Coronary artery (tissue), 2 donors: ENCODE measurements at regions not wholly inside any gene's neighbourhood (a gene's known extent, or its start where the extent isn't known, plus 50 kb on each side); places are given as distances from the start of the nearest gene placed in this dataset.

Source experiments
- DNase-seq: peaks from one replicate; pipeline ENCODE4 v3.0.0-alpha.2; 2017; ENCODE audit warnings: low spot score
- H3K27ac ChIP-seq, 2 donors: fragments of 200-600 bp; sonication (generic); one replicate each; pipeline ENCODE4 v1.5.1; 2016 to 2019
- H3K4me3 ChIP-seq: fragments of 200-600 bp; sonication (generic); 2 replicates; pipeline ENCODE4 v1.5.1; 2016; ENCODE audit warnings: mild to moderate bottlenecking, moderate library complexity
- TF ChIP-seq, protein P1 (sequence below): fragments of 200-600 bp; sonication (generic); IDR thresholded peaks from one replicate; pipeline ENCODE4 v1.5.1; 2019; ENCODE audit warnings: antibody characterized with exemption

- Histone ChIP-seq H3K27ac (no peak overlapping the region), H3K4me3 (no peak overlapping the region)
- no peak for DNase-seq
- TF ChIP-seq, protein P1, sequence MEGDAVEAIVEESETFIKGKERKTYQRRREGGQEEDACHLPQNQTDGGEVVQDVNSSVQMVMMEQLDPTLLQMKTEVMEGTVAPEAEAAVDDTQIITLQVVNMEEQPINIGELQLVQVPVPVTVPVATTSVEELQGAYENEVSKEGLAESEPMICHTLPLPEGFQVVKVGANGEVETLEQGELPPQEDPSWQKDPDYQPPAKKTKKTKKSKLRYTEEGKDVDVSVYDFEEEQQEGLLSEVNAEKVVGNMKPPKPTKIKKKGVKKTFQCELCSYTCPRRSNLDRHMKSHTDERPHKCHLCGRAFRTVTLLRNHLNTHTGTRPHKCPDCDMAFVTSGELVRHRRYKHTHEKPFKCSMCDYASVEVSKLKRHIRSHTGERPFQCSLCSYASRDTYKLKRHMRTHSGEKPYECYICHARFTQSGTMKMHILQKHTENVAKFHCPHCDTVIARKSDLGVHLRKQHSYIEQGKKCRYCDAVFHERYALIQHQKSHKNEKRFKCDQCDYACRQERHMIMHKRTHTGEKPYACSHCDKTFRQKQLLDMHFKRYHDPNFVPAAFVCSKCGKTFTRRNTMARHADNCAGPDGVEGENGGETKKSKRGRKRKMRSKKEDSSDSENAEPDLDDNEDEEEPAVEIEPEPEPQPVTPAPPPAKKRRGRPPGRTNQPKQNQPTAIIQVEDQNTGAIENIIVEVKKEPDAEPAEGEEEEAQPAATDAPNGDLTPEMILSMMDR: no peak
Measured at GRCh38 chr15:35679186-35679585, 133.2 kb upstream of the DPH6 start.

- H3K4me3 ChIP-seq: no peak overlapping the region
- TF ChIP-seq, protein P1: no peak
- DNase-seq: no peak
- H3K27ac ChIP-seq: peak overlapping the region in 1 of 2 donors; percentile 13
Measured at GRCh38 chr15:35680951-35681350, 135.0 kb upstream of the DPH6 start.

GRCh38 chr15:35686347-35686746, 140.4 kb upstream of the DPH6 start:
- DNase-seq: no peak
- TF ChIP-seq, protein P1: no peak
- Histone ChIP-seq H3K4me3 (no peak overlapping the region), H3K27ac (no peak overlapping the region)

DNA sequence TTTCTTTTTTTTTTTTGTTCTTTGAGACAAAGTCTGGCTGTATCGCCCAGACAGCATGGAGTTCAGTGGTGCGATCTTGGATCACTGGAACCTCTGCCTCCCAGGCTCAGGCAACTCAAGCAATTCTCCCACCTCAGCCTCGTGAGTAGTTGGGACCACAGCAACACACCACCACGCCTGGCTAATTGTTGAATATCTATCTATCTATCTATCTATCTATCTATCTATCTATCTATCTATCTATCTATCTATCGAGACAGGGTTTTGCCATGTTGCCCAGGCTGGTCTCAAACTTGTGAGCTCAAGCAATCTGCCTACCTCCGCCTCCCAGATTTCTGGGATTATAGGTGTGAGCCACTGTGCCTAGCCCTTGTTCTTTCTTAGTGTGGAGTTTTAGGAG, 143.3 kb upstream of the DPH6 start:
- TF ChIP-seq, protein P1: no peak
- H3K4me3 ChIP-seq: no peak overlapping the region
- H3K27ac ChIP-seq: peak overlapping the region in 1 of 2 donors; percentile 31
- no peak for DNase-seq

DNA sequence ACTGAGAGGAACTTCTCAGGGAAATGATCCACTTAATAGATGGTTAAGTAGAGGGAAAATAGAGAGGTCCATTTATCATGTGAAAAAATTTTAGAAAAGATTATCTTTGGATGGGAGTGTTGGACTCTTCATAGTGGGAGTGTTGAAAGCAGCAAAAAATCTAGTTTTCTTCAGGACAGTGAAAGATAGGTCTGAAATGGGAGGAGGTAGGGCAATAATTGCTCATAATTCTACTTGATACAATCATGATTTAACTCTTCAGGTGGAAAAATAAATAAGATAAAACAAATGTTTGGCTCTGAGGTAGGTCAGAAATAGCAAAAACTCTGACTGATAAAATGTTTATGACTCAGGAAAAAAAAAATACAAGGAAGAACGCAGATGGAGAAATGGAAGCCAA, 144.1 kb upstream of the DPH6 start:
- TF ChIP-seq, protein P1: no peak
- Histone ChIP-seq H3K27ac (peak overlapping the region; percentile 75 to 94), H3K4me3 (no peak overlapping the region)
- DNase-seq: no peak

- no peak for DNase-seq
- Histone ChIP-seq H3K27ac (peak overlapping the region; percentile 75 to 94), H3K4me3 (no peak overlapping the region)
- TF ChIP-seq, protein P1: no peak
Measured at GRCh38 chr15:35690698-35691116, 144.7 kb upstream of the DPH6 start.

- DNase-seq: no peak
- Histone ChIP-seq H3K4me3 (peak overlapping the region; percentile 37), H3K27ac (peak overlapping the region; percentile 75 to 94)
- TF ChIP-seq, protein P1: no peak
Measured at GRCh38 chr15:35691173-35691761, 145.3 kb upstream of the DPH6 start.
